ENCODE measurements at regions not wholly inside any gene's neighbourhood (a gene's known extent, or its start where the extent isn't known, plus 50 kb on each side); places are given as distances from the start of the nearest gene placed in this dataset.

GRCh38 chr9:113650207-113651131 is 186.9 kb downstream of the RGS3 start:
- Histone ChIP-seq H3K4me3 (ENCODE audit: severe bottlenecking) (no peak overlapping the region), H3K36me3 (ENCODE audit: low read depth) (no peaks in the 10 kb centered on the region), H3K4me1 (ENCODE audit: insufficient read depth, poor library complexity, severe bottlenecking) (peaks cover 12% of the 10 kb centered on the region), H3K27me3 (ENCODE audit: insufficient read depth, poor library complexity, severe bottlenecking) (no peaks in the 10 kb centered on the region), H3K27ac (ENCODE audit: poor library complexity, severe bottlenecking) (peak overlapping the region; percentile 26), H3K9me3 (ENCODE audit: severe bottlenecking) (no peaks in the 10 kb centered on the region)
- DNase-seq (ENCODE audit: low spot score) (no peak), ATAC-seq (ENCODE audit: low read depth) (peak; percentile 87)
- TF ChIP-seq, protein P1, sequence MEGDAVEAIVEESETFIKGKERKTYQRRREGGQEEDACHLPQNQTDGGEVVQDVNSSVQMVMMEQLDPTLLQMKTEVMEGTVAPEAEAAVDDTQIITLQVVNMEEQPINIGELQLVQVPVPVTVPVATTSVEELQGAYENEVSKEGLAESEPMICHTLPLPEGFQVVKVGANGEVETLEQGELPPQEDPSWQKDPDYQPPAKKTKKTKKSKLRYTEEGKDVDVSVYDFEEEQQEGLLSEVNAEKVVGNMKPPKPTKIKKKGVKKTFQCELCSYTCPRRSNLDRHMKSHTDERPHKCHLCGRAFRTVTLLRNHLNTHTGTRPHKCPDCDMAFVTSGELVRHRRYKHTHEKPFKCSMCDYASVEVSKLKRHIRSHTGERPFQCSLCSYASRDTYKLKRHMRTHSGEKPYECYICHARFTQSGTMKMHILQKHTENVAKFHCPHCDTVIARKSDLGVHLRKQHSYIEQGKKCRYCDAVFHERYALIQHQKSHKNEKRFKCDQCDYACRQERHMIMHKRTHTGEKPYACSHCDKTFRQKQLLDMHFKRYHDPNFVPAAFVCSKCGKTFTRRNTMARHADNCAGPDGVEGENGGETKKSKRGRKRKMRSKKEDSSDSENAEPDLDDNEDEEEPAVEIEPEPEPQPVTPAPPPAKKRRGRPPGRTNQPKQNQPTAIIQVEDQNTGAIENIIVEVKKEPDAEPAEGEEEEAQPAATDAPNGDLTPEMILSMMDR (IDR thresholded peaks at IDR 0.05; ENCODE audit: poor library complexity, severe bottlenecking): no peak

GRCh38 chr9:113651896-113652295 is 188.4 kb downstream of the RGS3 start:
- H3K4me3 ChIP-seq (ENCODE audit: severe bottlenecking): no peak overlapping the region
- no peaks in the 10 kb centered on the region for H3K9me3 ChIP-seq (ENCODE audit: severe bottlenecking)
- no peak for ATAC-seq (ENCODE audit: low read depth)
- no peaks in the 10 kb centered on the region for H3K27me3 ChIP-seq (ENCODE audit: insufficient read depth, poor library complexity, severe bottlenecking)
- no peak for DNase-seq (ENCODE audit: low spot score)
- TF ChIP-seq, protein P1 (IDR thresholded peaks at IDR 0.05; ENCODE audit: poor library complexity, severe bottlenecking): no peak
- peaks cover 12% of the 10 kb centered on the region for H3K4me1 ChIP-seq (ENCODE audit: insufficient read depth, poor library complexity, severe bottlenecking)
- H3K36me3 ChIP-seq (ENCODE audit: low read depth): no peaks in the 10 kb centered on the region
- no peak overlapping the region for H3K27ac ChIP-seq (ENCODE audit: poor library complexity, severe bottlenecking)

DNA sequence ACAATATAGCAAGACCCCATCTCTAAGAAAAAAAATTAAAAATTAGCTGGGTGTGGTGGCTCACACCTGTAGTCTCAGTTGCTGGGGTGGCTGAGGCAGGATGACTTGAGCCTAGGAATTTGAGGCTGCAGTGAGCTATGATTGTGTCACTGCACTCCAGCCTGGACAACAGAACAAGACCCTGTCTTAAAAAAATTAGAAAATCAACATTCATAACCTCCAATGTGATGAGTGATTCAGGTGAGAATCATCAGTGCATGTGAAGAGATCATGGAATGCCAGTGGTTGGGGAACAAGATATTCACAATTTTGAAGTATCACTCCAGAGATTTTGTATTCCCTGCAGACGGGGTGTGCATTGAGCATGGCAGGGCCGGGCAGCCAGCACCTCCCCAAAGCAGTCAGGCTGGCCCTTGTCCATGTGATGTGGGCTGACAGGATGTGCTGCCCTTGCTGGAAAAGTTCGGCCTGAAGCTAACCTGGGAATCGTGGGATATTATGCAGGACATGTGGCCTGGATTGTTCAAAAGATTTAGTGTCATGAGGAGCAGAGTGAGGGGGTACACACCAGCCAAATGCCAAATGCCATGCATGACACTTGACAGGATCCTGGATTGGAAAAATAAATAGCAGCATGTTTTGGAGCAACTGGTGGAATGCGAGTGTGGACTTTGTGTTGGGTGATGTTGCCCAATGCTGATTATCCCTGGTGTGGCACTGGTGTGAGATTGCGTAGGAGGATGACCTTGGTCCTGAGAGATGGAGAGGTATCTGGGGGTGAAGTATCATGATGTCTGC is 189.0 kb downstream of the RGS3 start:
- no peak for ATAC-seq (ENCODE audit: low read depth)
- Histone ChIP-seq H3K27ac (ENCODE audit: poor library complexity, severe bottlenecking) (no peak overlapping the region), H3K36me3 (ENCODE audit: low read depth) (no peaks in the 10 kb centered on the region), H3K4me1 (ENCODE audit: insufficient read depth, poor library complexity, severe bottlenecking) (peaks cover 12% of the 10 kb centered on the region), H3K9me3 (ENCODE audit: severe bottlenecking) (no peaks in the 10 kb centered on the region), H3K27me3 (ENCODE audit: insufficient read depth, poor library complexity, severe bottlenecking) (no peaks in the 10 kb centered on the region), H3K4me3 (ENCODE audit: severe bottlenecking) (no peak overlapping the region)
- no peak for DNase-seq (ENCODE audit: low spot score)
- TF ChIP-seq, protein P1 (IDR thresholded peaks at IDR 0.05; ENCODE audit: poor library complexity, severe bottlenecking): no peak

- TF ChIP-seq, protein P1 (IDR thresholded peaks at IDR 0.05; ENCODE audit: poor library complexity, severe bottlenecking): no peak
- ATAC-seq (ENCODE audit: low read depth): no peak
- Histone ChIP-seq H3K4me1 (ENCODE audit: insufficient read depth, poor library complexity, severe bottlenecking) (peaks cover 12% of the 10 kb centered on the region), H3K4me3 (ENCODE audit: severe bottlenecking) (no peak overlapping the region), H3K27me3 (ENCODE audit: insufficient read depth, poor library complexity, severe bottlenecking) (no peaks in the 10 kb centered on the region), H3K9me3 (ENCODE audit: severe bottlenecking) (no peaks in the 10 kb centered on the region), H3K27ac (ENCODE audit: poor library complexity, severe bottlenecking) (no peak overlapping the region), H3K36me3 (ENCODE audit: low read depth) (no peaks in the 10 kb centered on the region)
- no peak for DNase-seq (ENCODE audit: low spot score)
Observed at GRCh38 chr9:113653746-113654604, 190.4 kb downstream of the RGS3 start.
